ENCODE measurements at regions not wholly inside any gene's neighbourhood (a gene's known extent, or its start where the extent isn't known, plus 50 kb on each side); places are given as distances from the start of the nearest gene placed in this dataset.

DNA sequence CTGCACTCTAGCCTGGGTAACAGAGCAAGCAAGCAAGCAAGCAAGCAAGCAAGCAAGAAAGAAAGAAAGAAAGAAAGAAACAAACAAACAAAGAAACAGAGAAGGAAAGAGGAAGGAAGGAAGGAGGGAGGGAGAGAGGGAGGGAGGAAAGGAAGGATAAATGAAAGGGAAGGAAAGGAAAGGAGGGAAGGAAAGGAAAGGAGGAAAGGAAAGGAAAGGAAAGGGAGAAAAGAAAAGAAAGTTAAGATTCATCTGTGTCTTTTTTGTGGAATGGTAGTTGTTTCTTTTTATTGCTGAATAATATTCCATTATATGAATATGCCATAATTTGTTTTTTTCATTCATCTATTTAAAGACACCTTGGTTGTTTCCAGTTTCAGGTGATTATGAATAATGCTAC lies 506.9 kb upstream of the NAALADL2 start:
- H3K9ac ChIP-seq (ENCODE audit: control insufficient read depth, insufficient read depth, low read length), result no peak overlapping the region
- H3K4me1 ChIP-seq (ENCODE audit: control insufficient read depth, insufficient read depth, low read length), result no peaks in the 10 kb centered on the region
- no peaks in the 10 kb centered on the region for H3K27me3 ChIP-seq (replicated peaks in 1 of 2; ENCODE audit: control insufficient read depth in 2 of 2, insufficient read depth in 2 of 2, low read length in 1 of 2)
- FAIRE-seq (no peak), ATAC-seq (no peak), DNase-seq (ENCODE audit: low read depth, low spot score) (no peak)
- ChIA-PET CTCF (no interaction called here), RAD21 (ENCODE audit: unreplicated experiment) (no interaction called here), SMC1A (ENCODE audit: uncharacterized antibody, unreplicated experiment) (no interaction called here), POLR2A (no interaction called here)
- H3K27ac ChIP-seq (ENCODE audit: control insufficient read depth, insufficient read depth), result no peak overlapping the region
- BruUV-seq (replicated peaks), result no TSS peak
- H2AFZ ChIP-seq (ENCODE audit: control insufficient read depth, low read depth, low read length), result no peak overlapping the region
- H4K20me1 ChIP-seq (ENCODE audit: control insufficient read depth, insufficient read depth), result no peaks in the 10 kb centered on the region
- in situ Hi-C loops (cut with MboI) (no loop called here), intact Hi-C loops (cut with micrococcal nuclease; ENCODE audit: unreplicated experiment) (no loop called here)
- H3K9me3 ChIP-seq (replicated peaks; ENCODE audit: control insufficient read depth, insufficient read depth, low read length), result no peaks in the 10 kb centered on the region
- H3K36me3 ChIP-seq (ENCODE audit: control insufficient read depth in 2 of 2, insufficient read depth in 2 of 2, low read length in 1 of 2), result no peaks in the 10 kb centered on the region
- TF ChIP-seq BACH1 (IDR thresholded peaks at IDR 0.05; ENCODE audit: borderline replicate concordance) (no peak), TCF12 (IDR thresholded peaks at IDR 0.05; ENCODE audit: low read depth, low read length) (no peak), SMAD5 (IDR thresholded peaks at IDR 0.05; ENCODE audit: low read depth) (no peak), CBX5 (IDR thresholded peaks at IDR 0.05; ENCODE audit: low read depth) (no peak), BRCA1 (IDR thresholded peaks at IDR 0.05; ENCODE audit: low read depth, low read length) (no peak), KAT2A (conservative IDR thresholded peaks at IDR 0.05; ENCODE audit: control insufficient read depth, low read depth, low read length) (no peak), CHD2 (IDR thresholded peaks at IDR 0.05; ENCODE audit: borderline replicate concordance, low read depth, low read length) (no peak), JUNB (IDR thresholded peaks at IDR 0.05) (no peak), HDAC6 (IDR thresholded peaks at IDR 0.05; ENCODE audit: unreplicated experiment) (no peak), ZNF274 (IDR thresholded peaks at IDR 0.05; ENCODE audit: insufficient read depth, insufficient read length) (no peak), RB1 (IDR thresholded peaks at IDR 0.05; ENCODE audit: borderline replicate concordance) (no peak)
- TF ChIP-seq, protein P1, sequence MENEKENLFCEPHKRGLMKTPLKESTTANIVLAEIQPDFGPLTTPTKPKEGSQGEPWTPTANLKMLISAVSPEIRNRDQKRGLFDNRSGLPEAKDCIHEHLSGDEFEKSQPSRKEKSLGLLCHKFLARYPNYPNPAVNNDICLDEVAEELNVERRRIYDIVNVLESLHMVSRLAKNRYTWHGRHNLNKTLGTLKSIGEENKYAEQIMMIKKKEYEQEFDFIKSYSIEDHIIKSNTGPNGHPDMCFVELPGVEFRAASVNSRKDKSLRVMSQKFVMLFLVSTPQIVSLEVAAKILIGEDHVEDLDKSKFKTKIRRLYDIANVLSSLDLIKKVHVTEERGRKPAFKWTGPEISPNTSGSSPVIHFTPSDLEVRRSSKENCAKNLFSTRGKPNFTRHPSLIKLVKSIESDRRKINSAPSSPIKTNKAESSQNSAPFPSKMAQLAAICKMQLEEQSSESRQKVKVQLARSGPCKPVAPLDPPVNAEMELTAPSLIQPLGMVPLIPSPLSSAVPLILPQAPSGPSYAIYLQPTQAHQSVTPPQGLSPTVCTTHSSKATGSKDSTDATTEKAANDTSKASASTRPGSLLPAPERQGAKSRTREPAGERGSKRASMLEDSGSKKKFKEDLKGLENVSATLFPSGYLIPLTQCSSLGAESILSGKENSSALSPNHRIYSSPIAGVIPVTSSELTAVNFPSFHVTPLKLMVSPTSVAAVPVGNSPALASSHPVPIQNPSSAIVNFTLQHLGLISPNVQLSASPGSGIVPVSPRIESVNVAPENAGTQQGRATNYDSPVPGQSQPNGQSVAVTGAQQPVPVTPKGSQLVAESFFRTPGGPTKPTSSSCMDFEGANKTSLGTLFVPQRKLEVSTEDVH (IDR thresholded peaks at IDR 0.05; ENCODE audit: low read depth, partially characterized antibody), result no peak
- TF ChIP-seq, protein P2, sequence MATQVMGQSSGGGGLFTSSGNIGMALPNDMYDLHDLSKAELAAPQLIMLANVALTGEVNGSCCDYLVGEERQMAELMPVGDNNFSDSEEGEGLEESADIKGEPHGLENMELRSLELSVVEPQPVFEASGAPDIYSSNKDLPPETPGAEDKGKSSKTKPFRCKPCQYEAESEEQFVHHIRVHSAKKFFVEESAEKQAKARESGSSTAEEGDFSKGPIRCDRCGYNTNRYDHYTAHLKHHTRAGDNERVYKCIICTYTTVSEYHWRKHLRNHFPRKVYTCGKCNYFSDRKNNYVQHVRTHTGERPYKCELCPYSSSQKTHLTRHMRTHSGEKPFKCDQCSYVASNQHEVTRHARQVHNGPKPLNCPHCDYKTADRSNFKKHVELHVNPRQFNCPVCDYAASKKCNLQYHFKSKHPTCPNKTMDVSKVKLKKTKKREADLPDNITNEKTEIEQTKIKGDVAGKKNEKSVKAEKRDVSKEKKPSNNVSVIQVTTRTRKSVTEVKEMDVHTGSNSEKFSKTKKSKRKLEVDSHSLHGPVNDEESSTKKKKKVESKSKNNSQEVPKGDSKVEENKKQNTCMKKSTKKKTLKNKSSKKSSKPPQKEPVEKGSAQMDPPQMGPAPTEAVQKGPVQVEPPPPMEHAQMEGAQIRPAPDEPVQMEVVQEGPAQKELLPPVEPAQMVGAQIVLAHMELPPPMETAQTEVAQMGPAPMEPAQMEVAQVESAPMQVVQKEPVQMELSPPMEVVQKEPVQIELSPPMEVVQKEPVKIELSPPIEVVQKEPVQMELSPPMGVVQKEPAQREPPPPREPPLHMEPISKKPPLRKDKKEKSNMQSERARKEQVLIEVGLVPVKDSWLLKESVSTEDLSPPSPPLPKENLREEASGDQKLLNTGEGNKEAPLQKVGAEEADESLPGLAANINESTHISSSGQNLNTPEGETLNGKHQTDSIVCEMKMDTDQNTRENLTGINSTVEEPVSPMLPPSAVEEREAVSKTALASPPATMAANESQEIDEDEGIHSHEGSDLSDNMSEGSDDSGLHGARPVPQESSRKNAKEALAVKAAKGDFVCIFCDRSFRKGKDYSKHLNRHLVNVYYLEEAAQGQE (IDR thresholded peaks at IDR 0.05; ENCODE audit: low read depth, low read length), result no peak
- TF ChIP-seq, protein P3, sequence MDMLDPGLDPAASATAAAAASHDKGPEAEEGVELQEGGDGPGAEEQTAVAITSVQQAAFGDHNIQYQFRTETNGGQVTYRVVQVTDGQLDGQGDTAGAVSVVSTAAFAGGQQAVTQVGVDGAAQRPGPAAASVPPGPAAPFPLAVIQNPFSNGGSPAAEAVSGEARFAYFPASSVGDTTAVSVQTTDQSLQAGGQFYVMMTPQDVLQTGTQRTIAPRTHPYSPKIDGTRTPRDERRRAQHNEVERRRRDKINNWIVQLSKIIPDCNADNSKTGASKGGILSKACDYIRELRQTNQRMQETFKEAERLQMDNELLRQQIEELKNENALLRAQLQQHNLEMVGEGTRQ (IDR thresholded peaks at IDR 0.05; ENCODE audit: borderline replicate concordance, low read depth, low read length), result no peak
- no peaks in the 10 kb centered on the region for H3K79me2 ChIP-seq (ENCODE audit: control insufficient read depth, insufficient read depth, low read length)
- no peak overlapping the region for H3K4me2 ChIP-seq (ENCODE audit: control insufficient read depth, insufficient read depth)
- no peak overlapping the region for H3K4me3 ChIP-seq
